C4-2B (cell line): ENCODE measurements at regions not wholly inside any gene's neighbourhood (a gene's known extent, or its start where the extent isn't known, plus 50 kb on each side); places are given as distances from the start of the nearest gene placed in this dataset.
A peak's percentile ranks its signal among the peaks of the same experiment; 100 is the strongest.

ENCODE experiments used
- H3K27ac ChIP-seq: fragments of 450-650 bp; 2 replicates; pipeline ENCODE4 v1.5.1; 2017
- CTCF ChIP-seq: fragments of 450-650 bp; conservative IDR thresholded peaks from 2 replicates; pipeline ENCODE4 v1.5.1; 2017; ENCODE audit warnings: mild to moderate bottlenecking
- ZFX ChIP-seq: fragments of 450-650 bp; IDR thresholded peaks from 2 replicates; pipeline ENCODE4 v1.6.1; 2017

- no peak for TF ChIP-seq ZFX
- no peak overlapping the region for H3K27ac ChIP-seq
Measured at GRCh38 chr11:42195289-42196013, 736.0 kb upstream of the LRRC4C start.

GRCh38 chr11:42200311-42200710 is 740.9 kb upstream of the LRRC4C start:
- TF ChIP-seq ZFX (no peak), CTCF (no peak)
- H3K27ac ChIP-seq = no peak overlapping the region

- no peak overlapping the region for H3K27ac ChIP-seq
- TF ChIP-seq ZFX = no peak
- no peak for TF ChIP-seq CTCF
Measured at GRCh38 chr11:42201603-42202148, 742.2 kb upstream of the LRRC4C start.

- H3K27ac ChIP-seq = peak overlapping the region; percentile 44
- TF ChIP-seq CTCF (no peak), ZFX (no peak)
Measured at GRCh38 chr11:42205518-42205917, 746.1 kb upstream of the LRRC4C start.

GRCh38 chr11:42225664-42226063 is 766.2 kb upstream of the LRRC4C start:
- TF ChIP-seq CTCF (no peak), ZFX (no peak)
- H3K27ac ChIP-seq = no peak overlapping the region

- no peak overlapping the region for H3K27ac ChIP-seq
- TF ChIP-seq CTCF (no peak), ZFX (no peak)
Measured at GRCh38 chr11:42232673-42233072, 773.2 kb upstream of the LRRC4C start.

- H3K27ac ChIP-seq = no peak overlapping the region
- TF ChIP-seq CTCF (no peak), ZFX (no peak)
Measured at GRCh38 chr11:42234451-42234951, 775.0 kb upstream of the LRRC4C start.
